H9 (cell line): ENCODE measurements at regions not wholly inside any gene's neighbourhood (a gene's known extent, or its start where the extent isn't known, plus 50 kb on each side); places are given as distances from the start of the nearest gene placed in this dataset.

Experiments
- DNase-seq: peaks from one replicate; pipeline ENCODE4 v3.0.0-alpha.2; 2017
- H2AFZ ChIP-seq: one replicate; pipeline ENCODE4 v1.6.1; 2013; ENCODE audit warnings: mild to moderate bottlenecking, low read length, control low read depth, moderate library complexity
- H2AK5ac ChIP-seq: 2 replicates; pipeline ENCODE4 v1.6.1; 2013; ENCODE audit warnings: low read length, control low read depth, mixed read lengths; ENCODE audit not compliant: insufficient read length
- H2BK120ac ChIP-seq: one replicate; pipeline ENCODE4 v1.6.1; 2013; ENCODE audit warnings: low read depth, mild to moderate bottlenecking, low read length, control low read depth, inconsistent platforms; ENCODE audit not compliant: poor library complexity, severe bottlenecking
- H2BK12ac ChIP-seq: 2 replicates; pipeline ENCODE4 v1.6.1; 2013; ENCODE audit warnings: low read length, control low read depth, mixed read lengths, low read depth; ENCODE audit not compliant: insufficient read length
- H2BK15ac ChIP-seq: 2 replicates; pipeline ENCODE4 v1.6.1; 2013; ENCODE audit warnings: low read depth, low read length, control low read depth
- H2BK20ac ChIP-seq: one replicate; pipeline ENCODE4 v1.6.1; 2013; ENCODE audit warnings: low read depth, mild to moderate bottlenecking, low read length, control low read depth, inconsistent platforms; ENCODE audit not compliant: poor library complexity, severe bottlenecking
- H2BK5ac ChIP-seq: 2 replicates; pipeline ENCODE4 v1.6.1; 2013; ENCODE audit warnings: low read length, control low read depth, mixed read lengths; ENCODE audit not compliant: insufficient read length
- H3K14ac ChIP-seq: 2 replicates; pipeline ENCODE4 v1.6.1; 2013; ENCODE audit warnings: low read length, control low read depth; ENCODE audit not compliant: insufficient read depth
- H3K18ac ChIP-seq: 2 replicates; pipeline ENCODE4 v1.6.1; 2013; ENCODE audit warnings: low read depth, mild to moderate bottlenecking, mixed read lengths, low read length, control low read depth; ENCODE audit not compliant: insufficient read length
- H3K23ac ChIP-seq: 2 replicates; pipeline ENCODE4 v1.6.1; 2013; ENCODE audit warnings: low read length, control low read depth, mixed read lengths, low read depth; ENCODE audit not compliant: insufficient read length
- H3K23me2 ChIP-seq: 2 replicates; pipeline ENCODE4 v1.6.1; 2013; ENCODE audit warnings: low read depth, mild to moderate bottlenecking, mixed read lengths, low read length, control low read depth; ENCODE audit not compliant: insufficient read length, poor library complexity, severe bottlenecking
- H3K27ac ChIP-seq: 2 replicates; pipeline ENCODE4 v1.5.1; 2013; ENCODE audit warnings: low read length, control low read depth, mixed read lengths, low read depth; ENCODE audit not compliant: insufficient read length
- H3K27me3 ChIP-seq: 2 replicates; pipeline ENCODE4 v1.6.1; 2013; ENCODE audit warnings: low read length, control low read depth, inconsistent platforms; ENCODE audit not compliant: insufficient read depth
- H3K4ac ChIP-seq: 2 replicates; pipeline ENCODE4 v1.6.1; 2013; ENCODE audit warnings: low read depth, mild to moderate bottlenecking, control low read depth, inconsistent platforms, low read length, moderate library complexity
- H3K4me1 ChIP-seq: 2 replicates; pipeline ENCODE4 v1.6.1; 2013; ENCODE audit warnings: low read length, control low read depth, inconsistent platforms; ENCODE audit not compliant: insufficient read depth
- H3K4me2 ChIP-seq: 2 replicates; pipeline ENCODE4 v1.6.1; 2013; ENCODE audit warnings: low read length, control low read depth, mixed read lengths; ENCODE audit not compliant: insufficient read length, insufficient read depth
- H3K56ac ChIP-seq: 2 replicates; pipeline ENCODE4 v1.6.1; 2013; ENCODE audit warnings: low read depth, mild to moderate bottlenecking, mixed read lengths, low read length, control low read depth; ENCODE audit not compliant: insufficient read length
- H3K79me1 ChIP-seq: 2 replicates; pipeline ENCODE4 v1.6.1; 2013; ENCODE audit warnings: low read depth, mild to moderate bottlenecking, moderate library complexity, low read length, control low read depth, inconsistent platforms; ENCODE audit not compliant: insufficient read depth, poor library complexity, severe bottlenecking
- H3K79me2 ChIP-seq: 2 replicates; pipeline ENCODE4 v1.6.1; 2013; ENCODE audit warnings: low read length, control low read depth, inconsistent platforms; ENCODE audit not compliant: insufficient read depth
- H3K9ac ChIP-seq: 2 replicates; pipeline ENCODE4 v1.6.1; 2013; ENCODE audit warnings: low read length, control low read depth, mixed read lengths; ENCODE audit not compliant: insufficient read length; ENCODE audit errors: extremely low read depth
- H3K9me3 ChIP-seq: one replicate; pipeline ENCODE4 v1.6.1; 2013; ENCODE audit warnings: low read depth, low read length, inconsistent platforms; ENCODE audit not compliant: control insufficient read depth
- H3T11ph ChIP-seq: one replicate; pipeline ENCODE4 v1.6.1; 2013; ENCODE audit warnings: mild to moderate bottlenecking, low read length, control low read depth, inconsistent platforms
- H4K20me1 ChIP-seq: one replicate; pipeline ENCODE4 v1.6.1; 2013; ENCODE audit not compliant: control insufficient read depth, insufficient read length, insufficient read depth
- H4K5ac ChIP-seq: 2 replicates; pipeline ENCODE4 v1.6.1; 2013; ENCODE audit warnings: low read depth, mild to moderate bottlenecking, mixed read lengths, low read length, control low read depth; ENCODE audit not compliant: insufficient read length
- H4K8ac ChIP-seq: replicated peaks from 2 replicates; pipeline ENCODE4 v1.6.1; 2013; ENCODE audit warnings: low read length, control low read depth, mixed read lengths, low read depth; ENCODE audit not compliant: insufficient read length
- H4K91ac ChIP-seq: 2 replicates; pipeline ENCODE4 v1.6.1; 2013; ENCODE audit warnings: low read depth, mild to moderate bottlenecking, moderate library complexity, mixed read lengths, low read length, control low read depth; ENCODE audit not compliant: insufficient read length
- H3K27ac Mint-ChIP-seq, 3 experiments: 2 replicates in 2 of 3; 3 replicates in 1 of 3; pipeline ENCODE4 v1.8.0; 2020 to 2021; ENCODE audit warnings: mixed read lengths in 3 of 3, mild to moderate bottlenecking in 1 of 3, moderate library complexity in 1 of 3
- H3K27me3 Mint-ChIP-seq: 2 replicates; pipeline ENCODE4 v1.8.0; 2021; ENCODE audit warnings: low read depth, mild to moderate bottlenecking, moderate library complexity, mixed read lengths
- H3K36me3 Mint-ChIP-seq, 3 experiments: 2 replicates in 2 of 3; 3 replicates in 1 of 3; pipeline ENCODE4 v1.8.0; 2020 to 2021; ENCODE audit warnings: low read depth in 3 of 3, mixed read lengths in 3 of 3; ENCODE audit not compliant: insufficient read depth in 1 of 3
- H3K4me1 Mint-ChIP-seq, 2 experiments: 2 replicates each; pipeline ENCODE4 v1.8.0; 2020; ENCODE audit warnings: mixed read lengths in 2 of 2
- H3K4me3 Mint-ChIP-seq, 2 experiments: 2 replicates in 1 of 2; 3 replicates in 1 of 2; pipeline ENCODE4 v1.8.0; 2020 to 2021; ENCODE audit warnings: mild to moderate bottlenecking in 2 of 2, mixed read lengths in 2 of 2, moderate library complexity in 1 of 2
- H3K9me3 Mint-ChIP-seq, 2 experiments: 2 replicates in 1 of 2; 3 replicates in 1 of 2; pipeline ENCODE4 v1.8.0; 2020; ENCODE audit warnings: mild to moderate bottlenecking in 2 of 2, mixed read lengths in 2 of 2, moderate library complexity in 1 of 2
- CTCF ChIP-seq: fragments of 200-600 bp; sonication (generic); conservative IDR thresholded peaks from 3 replicates; pipeline ENCODE4 v1.8.0; 2021; ENCODE audit warnings: antibody characterized with exemption, mild to moderate bottlenecking
- WGBS: extraction: QIAGEN DNeasy Blood & Tissue Kit; methylation state at CpG from one replicate; pipeline ENCODE4 v1.1.7; 2013; ENCODE audit warnings: missing lambda C conversion rate, low lambda C conversion rate, mixed read lengths; ENCODE audit not compliant: insufficient read length; ENCODE audit errors: extremely low coverage; 5-methylcytosine and 5-hydroxymethylcytosine counted together

GRCh38 chr12:65606008-65606766 is 218.1 kb upstream of the HMGA2 start:
- TF ChIP-seq CTCF, result no peak
- no peak overlapping the region for H4K5ac ChIP-seq
- H3T11ph ChIP-seq, result no peak overlapping the region
- no peak overlapping the region for H3K4me2 ChIP-seq
- H3K9ac ChIP-seq, result no peak overlapping the region
- H3K9me3 ChIP-seq, result no peaks in the 10 kb centered on the region
- no CpG with 5 or more reads among the region's 4 CpGs for WGBS
- H2BK20ac ChIP-seq, result no peak overlapping the region
- no peak overlapping the region for H2BK5ac ChIP-seq
- H3K9me3 Mint-ChIP-seq, result no peaks in the 10 kb centered on the region
- H3K4me3 Mint-ChIP-seq, result no peak overlapping the region
- no peak overlapping the region for H3K4ac ChIP-seq
- H2AFZ ChIP-seq, result no peak overlapping the region
- no peak overlapping the region for H3K14ac ChIP-seq
- no peaks in the 10 kb centered on the region; a peak in 1 of 7 replicates for H3K36me3 Mint-ChIP-seq
- no peak overlapping the region for H2BK15ac ChIP-seq
- no peak overlapping the region for H4K91ac ChIP-seq
- H2AK5ac ChIP-seq, result no peak overlapping the region
- no peaks in the 10 kb centered on the region for H4K20me1 ChIP-seq
- no peaks in the 10 kb centered on the region; the same call in 1 of the 2 replicates for H3K79me2 ChIP-seq
- no peak overlapping the region for H4K8ac ChIP-seq
- no peaks in the 10 kb centered on the region for H3K27me3 Mint-ChIP-seq
- no peaks in the 10 kb centered on the region for H3K23me2 ChIP-seq
- H3K27ac Mint-ChIP-seq, result no peak overlapping the region
- no peak overlapping the region for H3K27ac ChIP-seq
- H3K4me1 ChIP-seq, result peaks cover 3% of the 10 kb centered on the region; the same call in 1 of the 2 replicates
- H3K23ac ChIP-seq, result no peak overlapping the region
- no peak overlapping the region for H2BK120ac ChIP-seq
- H3K79me1 ChIP-seq, result no peaks in the 10 kb centered on the region
- H2BK12ac ChIP-seq, result no peak overlapping the region
- H3K18ac ChIP-seq, result no peak overlapping the region
- H3K4me1 Mint-ChIP-seq, result peaks cover 11 to 13% of the 10 kb centered on the region in 2 experiments
- no peaks in the 10 kb centered on the region for H3K27me3 ChIP-seq
- no peak for DNase-seq
- no peak overlapping the region for H3K56ac ChIP-seq
